ENCODE measurements at regions not wholly inside any gene's neighbourhood (a gene's known extent, or its start where the extent isn't known, plus 50 kb on each side); places are given as distances from the start of the nearest gene placed in this dataset.

DNA sequence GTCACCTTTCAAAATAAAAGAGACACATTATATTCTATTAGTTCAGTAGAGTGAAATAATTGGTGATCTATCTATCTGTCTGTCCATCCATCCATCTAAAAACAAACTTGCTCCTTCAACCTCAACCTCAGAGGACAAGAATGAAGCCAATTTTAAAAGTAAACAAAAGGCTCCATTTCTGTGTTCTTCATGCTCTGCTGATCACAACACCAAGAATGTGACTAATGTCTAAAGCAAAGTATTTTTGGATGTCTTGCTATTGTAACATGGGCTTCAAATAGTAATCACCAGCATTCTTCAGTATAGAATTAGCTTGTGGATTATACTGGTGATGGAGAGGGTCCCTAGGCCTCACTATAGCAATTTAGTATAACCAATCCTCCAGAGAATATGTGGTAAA, 1304.4 kb downstream of the MAT2B start:
- no peak for TF ChIP-seq EZH2 (IDR thresholded peaks at IDR 0.05; ENCODE audit: borderline replicate concordance, insufficient read depth, low read depth, low read length, poor library complexity, severe bottlenecking)
- TF ChIP-seq, protein P1, sequence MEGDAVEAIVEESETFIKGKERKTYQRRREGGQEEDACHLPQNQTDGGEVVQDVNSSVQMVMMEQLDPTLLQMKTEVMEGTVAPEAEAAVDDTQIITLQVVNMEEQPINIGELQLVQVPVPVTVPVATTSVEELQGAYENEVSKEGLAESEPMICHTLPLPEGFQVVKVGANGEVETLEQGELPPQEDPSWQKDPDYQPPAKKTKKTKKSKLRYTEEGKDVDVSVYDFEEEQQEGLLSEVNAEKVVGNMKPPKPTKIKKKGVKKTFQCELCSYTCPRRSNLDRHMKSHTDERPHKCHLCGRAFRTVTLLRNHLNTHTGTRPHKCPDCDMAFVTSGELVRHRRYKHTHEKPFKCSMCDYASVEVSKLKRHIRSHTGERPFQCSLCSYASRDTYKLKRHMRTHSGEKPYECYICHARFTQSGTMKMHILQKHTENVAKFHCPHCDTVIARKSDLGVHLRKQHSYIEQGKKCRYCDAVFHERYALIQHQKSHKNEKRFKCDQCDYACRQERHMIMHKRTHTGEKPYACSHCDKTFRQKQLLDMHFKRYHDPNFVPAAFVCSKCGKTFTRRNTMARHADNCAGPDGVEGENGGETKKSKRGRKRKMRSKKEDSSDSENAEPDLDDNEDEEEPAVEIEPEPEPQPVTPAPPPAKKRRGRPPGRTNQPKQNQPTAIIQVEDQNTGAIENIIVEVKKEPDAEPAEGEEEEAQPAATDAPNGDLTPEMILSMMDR (IDR thresholded peaks at IDR 0.05) = no peak
- peaks cover 2% of the 10 kb centered on the region for H3K9me3 Mint-ChIP-seq (ENCODE audit: insufficient read depth)
- Histone ChIP-seq H3K4me1 (ENCODE audit: control insufficient read depth in 2 of 2, insufficient read depth in 2 of 2, low read length in 2 of 2) (no peaks in the 10 kb centered on the region), H3K4me2 (replicated peaks; ENCODE audit: low read depth, low read length, poor library complexity, severe bottlenecking) (no peak overlapping the region), H2AFZ (ENCODE audit: insufficient read depth, low read depth, low read length, poor library complexity, severe bottlenecking) (no peak overlapping the region), H3K27ac (ENCODE audit: low read length in 2 of 2) (no peak overlapping the region), H3K79me2 (ENCODE audit: control insufficient read depth, insufficient read depth, low read length) (no peaks in the 10 kb centered on the region), H3K27me3 (replicated peaks in 1 of 4; ENCODE audit: control extremely low read depth in 1 of 4, control insufficient read depth in 3 of 4, insufficient read depth in 4 of 4, low read length in 3 of 4) (no peaks in the 10 kb centered on the region), H3K36me3 (replicated peaks in 1 of 2; ENCODE audit: control extremely low read depth in 1 of 2, control insufficient read depth in 1 of 2, extremely low read depth in 1 of 2, insufficient read depth in 2 of 2, low read length in 1 of 2) (no peaks in the 10 kb centered on the region), H3K9me3 (ENCODE audit: control extremely low read depth in 1 of 3, control insufficient read depth in 2 of 3, insufficient read depth in 1 of 3, low read length in 2 of 3) (no peaks in the 10 kb centered on the region), H4K20me1 (ENCODE audit: control insufficient read depth, insufficient read depth, low read length, poor library complexity, severe bottlenecking) (no peaks in the 10 kb centered on the region), H3K4me3 (ENCODE audit: control extremely low read depth in 1 of 5, extremely low read depth in 1 of 5, insufficient read depth in 1 of 5, low read depth in 2 of 5, low read length in 4 of 5) (no peak overlapping the region), H3K9ac (ENCODE audit: low read length) (no peak overlapping the region)
- no peaks in the 10 kb centered on the region for H3K27me3 Mint-ChIP-seq
- ATAC-seq (ENCODE audit: low read depth) (no peak), DNase-seq (no peak)
- H3K27ac Mint-ChIP-seq = no peak overlapping the region
- H3K4me3 Mint-ChIP-seq = no peak overlapping the region
- ChIA-PET CTCF (no interaction called here), POLR2A (no interaction called here)
- no peaks in the 10 kb centered on the region for H3K4me1 Mint-ChIP-seq
- intact Hi-C loops (cut with micrococcal nuclease) = no loop called here

DNA sequence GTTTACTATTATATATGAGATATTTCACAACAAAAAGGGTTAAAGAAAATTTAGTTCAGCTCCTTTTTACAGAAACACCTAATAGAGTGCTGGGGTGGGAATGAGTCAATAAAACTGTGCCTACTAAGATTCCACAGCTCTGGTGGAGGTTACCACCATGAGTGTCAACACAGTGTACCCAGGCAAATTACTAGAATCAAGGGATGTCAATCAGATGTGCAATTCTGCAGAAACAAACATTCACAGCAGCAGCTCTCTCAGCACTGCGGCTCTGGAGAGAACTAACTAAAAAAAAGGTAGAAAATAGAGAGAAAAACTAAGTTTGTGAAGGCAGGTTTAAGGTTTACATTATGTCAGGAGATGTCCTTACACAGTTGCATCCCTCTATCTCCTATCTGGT, 1313.0 kb downstream of the MAT2B start:
- Histone ChIP-seq H3K4me3 (ENCODE audit: control extremely low read depth in 1 of 5, extremely low read depth in 1 of 5, insufficient read depth in 1 of 5, low read depth in 2 of 5, low read length in 4 of 5) (no peak overlapping the region), H2AFZ (ENCODE audit: insufficient read depth, low read depth, low read length, poor library complexity, severe bottlenecking) (no peak overlapping the region), H3K79me2 (ENCODE audit: control insufficient read depth, insufficient read depth, low read length) (no peaks in the 10 kb centered on the region), H3K4me1 (ENCODE audit: control insufficient read depth in 2 of 2, insufficient read depth in 2 of 2, low read length in 2 of 2) (no peaks in the 10 kb centered on the region), H3K27ac (ENCODE audit: low read length in 2 of 2) (no peak overlapping the region), H3K27me3 (replicated peaks in 1 of 4; ENCODE audit: control extremely low read depth in 1 of 4, control insufficient read depth in 3 of 4, insufficient read depth in 4 of 4, low read length in 3 of 4) (no peaks in the 10 kb centered on the region), H3K9me3 (ENCODE audit: control extremely low read depth in 1 of 3, control insufficient read depth in 2 of 3, insufficient read depth in 1 of 3, low read length in 2 of 3) (no peaks in the 10 kb centered on the region), H4K20me1 (ENCODE audit: control insufficient read depth, insufficient read depth, low read length, poor library complexity, severe bottlenecking) (no peaks in the 10 kb centered on the region), H3K36me3 (replicated peaks in 1 of 2; ENCODE audit: control extremely low read depth in 1 of 2, control insufficient read depth in 1 of 2, extremely low read depth in 1 of 2, insufficient read depth in 2 of 2, low read length in 1 of 2) (no peaks in the 10 kb centered on the region), H3K4me2 (replicated peaks; ENCODE audit: low read depth, low read length, poor library complexity, severe bottlenecking) (no peak overlapping the region), H3K9ac (ENCODE audit: low read length) (no peak overlapping the region)
- DNase-seq (no peak), ATAC-seq (ENCODE audit: low read depth) (no peak)
- Mint-ChIP-seq H3K9me3 (ENCODE audit: insufficient read depth) (no peaks in the 10 kb centered on the region), H3K4me3 (no peak overlapping the region), H3K27me3 (no peaks in the 10 kb centered on the region), H3K4me1 (no peaks in the 10 kb centered on the region), H3K27ac (no peak overlapping the region)
- TF ChIP-seq EZH2 (IDR thresholded peaks at IDR 0.05; ENCODE audit: borderline replicate concordance, insufficient read depth, low read depth, low read length, poor library complexity, severe bottlenecking) = no peak
- TF ChIP-seq, protein P1 (IDR thresholded peaks at IDR 0.05) = no peak
- ChIA-PET POLR2A (no interaction called here), CTCF (no interaction called here)
- no CpG with 5 or more reads among the region's 1 CpG for WGBS (ENCODE audit: insufficient coverage)
- intact Hi-C loops (cut with micrococcal nuclease) = no loop called here
